Astrocyte of the spinal cord (primary cell): ENCODE measurements at regions not wholly inside any gene's neighbourhood (a gene's known extent, or its start where the extent isn't known, plus 50 kb on each side); places are given as distances from the start of the nearest gene placed in this dataset.

Source experiments
- DNase-seq: peaks from one replicate; pipeline ENCODE4 v3.0.0; 2011; ENCODE audit warnings: low read depth, low spot score
- H3K4me3 ChIP-seq: 2 replicates; pipeline ENCODE4 v1.5.1; 2011; ENCODE audit warnings: low read depth, mild to moderate bottlenecking, low read length, moderate library complexity
- CTCF ChIP-seq: IDR thresholded peaks from 2 replicates; pipeline ENCODE4 v1.5.1; 2012; ENCODE audit warnings: low read depth, mild to moderate bottlenecking, low read length, inconsistent platforms
- in situ Hi-C: cut with HindIII; loops from 2 replicates; pipeline ENCODE4 v1.10.0; 2017; ENCODE audit warnings: low sequenced_read_pairs

- no peak overlapping the region for H3K4me3 ChIP-seq
- in situ Hi-C loops: no loop called here
- DNase-seq: no peak
- TF ChIP-seq CTCF: no peak
Observed at GRCh38 chr5:172525307-172525995, 71.1 kb upstream of the SH3PXD2B start.

GRCh38 chr5:172524573-172525021, 70.3 kb upstream of the SH3PXD2B start:
- no peak for DNase-seq
- no peak overlapping the region for H3K4me3 ChIP-seq
- no peak for TF ChIP-seq CTCF
- in situ Hi-C loops: no loop called here

GRCh38 chr5:172523146-172523745, 68.9 kb upstream of the SH3PXD2B start:
- in situ Hi-C loops: no loop called here
- TF ChIP-seq CTCF: no peak
- no peak overlapping the region for H3K4me3 ChIP-seq
- no peak for DNase-seq

GRCh38 chr5:172521338-172521932, 67.1 kb upstream of the SH3PXD2B start:
- TF ChIP-seq CTCF: no peak
- H3K4me3 ChIP-seq: no peak overlapping the region
- in situ Hi-C loops: no loop called here
- no peak for DNase-seq

- in situ Hi-C loops: no loop called here
- TF ChIP-seq CTCF: no peak
- H3K4me3 ChIP-seq: no peak overlapping the region
- no peak for DNase-seq
Observed at GRCh38 chr5:172511952-172512351, 57.6 kb upstream of the SH3PXD2B start.

- no peak for TF ChIP-seq CTCF
- no peak for DNase-seq
- H3K4me3 ChIP-seq: no peak overlapping the region
- in situ Hi-C loops: no loop called here
Observed at GRCh38 chr5:172509405-172509781, 55.1 kb upstream of the SH3PXD2B start.
